ENCODE measurements at regions not wholly inside any gene's neighbourhood (a gene's known extent, or its start where the extent isn't known, plus 50 kb on each side); places are given as distances from the start of the nearest gene placed in this dataset.

DNA sequence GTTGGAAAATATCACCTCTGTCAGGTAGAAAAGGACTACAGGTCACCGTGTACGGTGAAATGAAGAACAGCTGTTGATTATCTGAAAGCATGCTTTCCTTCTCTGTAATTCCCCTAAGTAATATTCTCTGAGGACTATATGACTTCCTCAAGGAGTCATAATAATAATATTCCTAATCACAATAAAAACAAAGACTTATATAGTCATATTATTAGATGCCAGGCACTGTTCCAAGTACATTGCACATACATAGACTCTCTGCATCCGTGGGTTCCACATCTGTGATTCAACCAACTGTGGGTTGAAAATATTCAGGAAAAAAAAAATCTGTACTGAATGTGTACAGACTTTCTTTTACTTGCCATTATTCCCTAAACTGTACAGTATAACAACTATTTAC lies 512.4 kb upstream of the ID2 start:
- ChIA-PET CTCF (no interaction called here), POLR2A (no interaction called here), RAD21 (ENCODE audit: low non-redundant PET in 1 of 2, low total read pairs in 2 of 2, uncharacterized antibody in 2 of 2, unreplicated experiment in 2 of 2) (no interaction called here)
- Histone ChIP-seq H3K27ac (ENCODE audit: low read depth, low read length) (no peak overlapping the region), H3K27me3 (ENCODE audit: insufficient read depth, low read length) (no peaks in the 10 kb centered on the region), H3K9ac (ENCODE audit: low read length) (no peak overlapping the region), H2AFZ (ENCODE audit: low read depth, low read length, poor library complexity, severe bottlenecking) (no peak overlapping the region), H3K4me2 (ENCODE audit: low read length) (no peak overlapping the region), H4K20me1 (ENCODE audit: insufficient read depth) (no peaks in the 10 kb centered on the region), H3K9me2 (ENCODE audit: insufficient read depth) (no peaks in the 10 kb centered on the region), H3K9me3 (ENCODE audit: control insufficient read depth in 1 of 2, insufficient read depth in 1 of 2, low read depth in 1 of 2, low read length in 2 of 2) (no peaks in the 10 kb centered on the region), H3K4me3 (replicated peaks in 1 of 2; ENCODE audit: low read depth in 1 of 2, low read length in 2 of 2) (no peak overlapping the region), H3K4me1 (ENCODE audit: control insufficient read depth in 1 of 2, insufficient read depth in 2 of 2, low read length in 2 of 2) (no peaks in the 10 kb centered on the region), H3K36me3 (ENCODE audit: control insufficient read depth in 1 of 2, insufficient read depth in 2 of 2, low read length in 2 of 2) (no peaks in the 10 kb centered on the region), H3K79me2 (ENCODE audit: insufficient read depth, low read length) (no peaks in the 10 kb centered on the region)
- intact Hi-C loops (cut with micrococcal nuclease), result no loop called here
- DNase-seq (ENCODE audit: low read depth, low spot score), result no peak
- ATAC-seq, result no peak
- TF ChIP-seq CBX3 (IDR thresholded peaks at IDR 0.05; ENCODE audit: low read depth) (no peak), EGR1 (IDR thresholded peaks at IDR 0.05; ENCODE audit: low read depth) (no peak), POLR2AphosphoS5 (IDR thresholded peaks at IDR 0.05; ENCODE audit: low read depth, low read length) (no peak), REST (IDR thresholded peaks at IDR 0.05; ENCODE audit: low read depth) (no peak)
- BruUV-seq (replicated peaks), result no TSS peak

- intact Hi-C loops (cut with micrococcal nuclease), result no loop called here
- H3K9ac ChIP-seq (ENCODE audit: low read length), result no peak overlapping the region
- H2AFZ ChIP-seq (ENCODE audit: low read depth, low read length, poor library complexity, severe bottlenecking), result no peak overlapping the region
- no peaks in the 10 kb centered on the region for H3K27me3 ChIP-seq (ENCODE audit: insufficient read depth, low read length)
- no peaks in the 10 kb centered on the region for H3K36me3 ChIP-seq (ENCODE audit: control insufficient read depth in 1 of 2, insufficient read depth in 2 of 2, low read length in 2 of 2)
- H3K4me1 ChIP-seq (ENCODE audit: control insufficient read depth in 1 of 2, insufficient read depth in 2 of 2, low read length in 2 of 2), result no peaks in the 10 kb centered on the region
- H3K79me2 ChIP-seq (ENCODE audit: insufficient read depth, low read length), result no peaks in the 10 kb centered on the region
- POLR2A ChIA-PET, result no interaction called here
- H3K4me3 ChIP-seq (replicated peaks in 1 of 2; ENCODE audit: low read depth in 1 of 2, low read length in 2 of 2), result no peak overlapping the region
- CTCF ChIA-PET, result no interaction called here
- H3K9me3 ChIP-seq (ENCODE audit: control insufficient read depth in 1 of 2, insufficient read depth in 1 of 2, low read depth in 1 of 2, low read length in 2 of 2), result no peaks in the 10 kb centered on the region
- DNase-seq (ENCODE audit: low read depth, low spot score) (no peak), ATAC-seq (no peak)
- TF ChIP-seq EGR1 (IDR thresholded peaks at IDR 0.05; ENCODE audit: low read depth), result no peak
- TF ChIP-seq, protein P1, sequence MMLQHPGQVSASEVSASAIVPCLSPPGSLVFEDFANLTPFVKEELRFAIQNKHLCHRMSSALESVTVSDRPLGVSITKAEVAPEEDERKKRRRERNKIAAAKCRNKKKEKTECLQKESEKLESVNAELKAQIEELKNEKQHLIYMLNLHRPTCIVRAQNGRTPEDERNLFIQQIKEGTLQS (IDR thresholded peaks at IDR 0.05), result no peak
- no peaks in the 10 kb centered on the region for H4K20me1 ChIP-seq (ENCODE audit: insufficient read depth)
- no peak overlapping the region for H3K4me2 ChIP-seq (ENCODE audit: low read length)
- no peak overlapping the region for H3K27ac ChIP-seq (ENCODE audit: low read depth, low read length)
- RAD21 ChIA-PET (ENCODE audit: low non-redundant PET in 1 of 2, low total read pairs in 2 of 2, uncharacterized antibody in 2 of 2, unreplicated experiment in 2 of 2), result no interaction called here
- H3K9me2 ChIP-seq (ENCODE audit: insufficient read depth), result no peaks in the 10 kb centered on the region
- BruUV-seq (replicated peaks), result no TSS peak
These were observed 511.1 kb upstream of the ID2 start for GRCh38 chr2:8170552-8171327.
